ENCODE measurements at regions not wholly inside any gene's neighbourhood (a gene's known extent, or its start where the extent isn't known, plus 50 kb on each side); places are given as distances from the start of the nearest gene placed in this dataset.

GRCh38 chr15:96733721-96734120, 403.2 kb downstream of the NR2F2 start:
- no peaks in the 10 kb centered on the region for H3K4me1 ChIP-seq (ENCODE audit: low read depth, poor library complexity, severe bottlenecking)
- H3K4me2 ChIP-seq = no peak overlapping the region
- no peaks in the 10 kb centered on the region for H4K20me1 ChIP-seq (ENCODE audit: insufficient read depth)
- no peak overlapping the region for H2AFZ ChIP-seq (ENCODE audit: low read depth)
- H3K36me3 ChIP-seq (ENCODE audit: insufficient read depth) = no peaks in the 10 kb centered on the region
- H3K9ac ChIP-seq = no peak overlapping the region
- no peaks in the 10 kb centered on the region for H3K27me3 ChIP-seq (ENCODE audit: insufficient read depth, low read depth)
- no peaks in the 10 kb centered on the region for H3K79me2 ChIP-seq (ENCODE audit: insufficient read depth, low read depth)
- H3K27ac ChIP-seq = no peak overlapping the region
- no peak overlapping the region for H3K4me3 ChIP-seq (IDR thresholded peaks at IDR 0.05; ENCODE audit: insufficient read depth, low read depth, low read length)
- TF ChIP-seq CTCF (conservative IDR thresholded peaks at IDR 0.05; ENCODE audit: low read depth, low read length) = no peak

GRCh38 chr15:96735632-96736240, 405.2 kb downstream of the NR2F2 start:
- Histone ChIP-seq H3K4me2 (no peak overlapping the region), H3K9ac (no peak overlapping the region), H3K4me3 (IDR thresholded peaks at IDR 0.05; ENCODE audit: insufficient read depth, low read depth, low read length) (no peak overlapping the region), H3K27me3 (ENCODE audit: insufficient read depth, low read depth) (no peaks in the 10 kb centered on the region), H3K36me3 (ENCODE audit: insufficient read depth) (no peaks in the 10 kb centered on the region), H3K27ac (no peak overlapping the region), H2AFZ (ENCODE audit: low read depth) (no peak overlapping the region), H3K4me1 (ENCODE audit: low read depth, poor library complexity, severe bottlenecking) (no peaks in the 10 kb centered on the region), H4K20me1 (ENCODE audit: insufficient read depth) (no peaks in the 10 kb centered on the region), H3K79me2 (ENCODE audit: insufficient read depth, low read depth) (no peaks in the 10 kb centered on the region)
- no peak for TF ChIP-seq CTCF (conservative IDR thresholded peaks at IDR 0.05; ENCODE audit: low read depth, low read length)

- H3K27ac ChIP-seq = no peak overlapping the region
- no peaks in the 10 kb centered on the region for H3K79me2 ChIP-seq (ENCODE audit: insufficient read depth, low read depth)
- H3K4me1 ChIP-seq (ENCODE audit: low read depth, poor library complexity, severe bottlenecking) = no peaks in the 10 kb centered on the region
- no peaks in the 10 kb centered on the region for H4K20me1 ChIP-seq (ENCODE audit: insufficient read depth)
- no peak overlapping the region for H3K4me3 ChIP-seq (IDR thresholded peaks at IDR 0.05; ENCODE audit: insufficient read depth, low read depth, low read length)
- TF ChIP-seq CTCF (conservative IDR thresholded peaks at IDR 0.05; ENCODE audit: low read depth, low read length) = no peak
- H3K4me2 ChIP-seq = no peak overlapping the region
- no peak overlapping the region for H2AFZ ChIP-seq (ENCODE audit: low read depth)
- no peaks in the 10 kb centered on the region for H3K36me3 ChIP-seq (ENCODE audit: insufficient read depth)
- H3K9ac ChIP-seq = no peak overlapping the region
- H3K27me3 ChIP-seq (ENCODE audit: insufficient read depth, low read depth) = no peaks in the 10 kb centered on the region
These were observed 405.9 kb downstream of the NR2F2 start for GRCh38 chr15:96736384-96736783.

- Histone ChIP-seq H3K27me3 (ENCODE audit: insufficient read depth, low read depth) (no peaks in the 10 kb centered on the region), H2AFZ (ENCODE audit: low read depth) (no peak overlapping the region), H3K36me3 (ENCODE audit: insufficient read depth) (no peaks in the 10 kb centered on the region), H3K4me3 (IDR thresholded peaks at IDR 0.05; ENCODE audit: insufficient read depth, low read depth, low read length) (no peak overlapping the region), H3K9ac (no peak overlapping the region), H4K20me1 (ENCODE audit: insufficient read depth) (no peaks in the 10 kb centered on the region), H3K27ac (no peak overlapping the region), H3K4me1 (ENCODE audit: low read depth, poor library complexity, severe bottlenecking) (no peaks in the 10 kb centered on the region), H3K79me2 (ENCODE audit: insufficient read depth, low read depth) (no peaks in the 10 kb centered on the region), H3K4me2 (no peak overlapping the region)
- no peak for TF ChIP-seq CTCF (conservative IDR thresholded peaks at IDR 0.05; ENCODE audit: low read depth, low read length)
These were observed 406.9 kb downstream of the NR2F2 start for GRCh38 chr15:96737408-96737807.

All from KMS-11 (cell line).